WTC11 (cell line): ENCODE measurements at regions not wholly inside any gene's neighbourhood (a gene's known extent, or its start where the extent isn't known, plus 50 kb on each side); places are given as distances from the start of the nearest gene placed in this dataset.

ENCODE experiments used
- TP53 ChIP-seq: sonication (generic); formaldehyde crosslinking; IDR thresholded peaks from 2 replicates; pipeline ENCODE4 v1.8.1; 2023; ENCODE audit warnings: mild to moderate bottlenecking, missing genetic modification reagents
- TF ChIP-seq, protein P1 (sequence below): sonication (generic); formaldehyde crosslinking; IDR thresholded peaks from 2 replicates; pipeline ENCODE4 v1.8.0; 2022; ENCODE audit warnings: mild to moderate bottlenecking, missing genetic modification reagents
- TF ChIP-seq, protein P2 (sequence below): fragments of 200-600 bp; IDR thresholded peaks from 2 replicates; pipeline ENCODE4 v1.8.0; 2022; ENCODE audit warnings: antibody characterized with exemption

DNA sequence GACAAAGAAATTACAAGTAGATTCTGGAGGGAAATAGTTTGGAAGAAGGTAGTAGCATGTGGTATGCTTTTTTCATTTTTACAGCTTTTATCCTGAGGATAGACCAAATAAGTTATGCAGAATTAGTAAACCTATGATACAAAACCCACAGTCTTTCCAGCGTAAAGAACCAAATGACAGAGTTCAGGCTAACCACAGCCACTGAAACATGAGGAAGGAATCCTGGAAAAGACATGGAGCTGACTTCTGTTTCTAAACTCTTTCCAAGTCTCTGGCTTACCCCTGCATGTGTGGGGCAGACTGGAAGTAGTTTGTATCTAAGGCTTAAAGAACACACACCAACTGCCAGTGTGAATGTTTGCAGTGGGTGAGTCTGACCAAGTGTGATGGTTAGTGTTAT lies 258.4 kb upstream of the TENM4 start:
- TF ChIP-seq, protein P1, sequence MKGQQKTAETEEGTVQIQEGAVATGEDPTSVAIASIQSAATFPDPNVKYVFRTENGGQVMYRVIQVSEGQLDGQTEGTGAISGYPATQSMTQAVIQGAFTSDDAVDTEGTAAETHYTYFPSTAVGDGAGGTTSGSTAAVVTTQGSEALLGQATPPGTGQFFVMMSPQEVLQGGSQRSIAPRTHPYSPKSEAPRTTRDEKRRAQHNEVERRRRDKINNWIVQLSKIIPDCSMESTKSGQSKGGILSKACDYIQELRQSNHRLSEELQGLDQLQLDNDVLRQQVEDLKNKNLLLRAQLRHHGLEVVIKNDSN (CRISPR knock-in tag) = no peak
- TF ChIP-seq, protein P2, sequence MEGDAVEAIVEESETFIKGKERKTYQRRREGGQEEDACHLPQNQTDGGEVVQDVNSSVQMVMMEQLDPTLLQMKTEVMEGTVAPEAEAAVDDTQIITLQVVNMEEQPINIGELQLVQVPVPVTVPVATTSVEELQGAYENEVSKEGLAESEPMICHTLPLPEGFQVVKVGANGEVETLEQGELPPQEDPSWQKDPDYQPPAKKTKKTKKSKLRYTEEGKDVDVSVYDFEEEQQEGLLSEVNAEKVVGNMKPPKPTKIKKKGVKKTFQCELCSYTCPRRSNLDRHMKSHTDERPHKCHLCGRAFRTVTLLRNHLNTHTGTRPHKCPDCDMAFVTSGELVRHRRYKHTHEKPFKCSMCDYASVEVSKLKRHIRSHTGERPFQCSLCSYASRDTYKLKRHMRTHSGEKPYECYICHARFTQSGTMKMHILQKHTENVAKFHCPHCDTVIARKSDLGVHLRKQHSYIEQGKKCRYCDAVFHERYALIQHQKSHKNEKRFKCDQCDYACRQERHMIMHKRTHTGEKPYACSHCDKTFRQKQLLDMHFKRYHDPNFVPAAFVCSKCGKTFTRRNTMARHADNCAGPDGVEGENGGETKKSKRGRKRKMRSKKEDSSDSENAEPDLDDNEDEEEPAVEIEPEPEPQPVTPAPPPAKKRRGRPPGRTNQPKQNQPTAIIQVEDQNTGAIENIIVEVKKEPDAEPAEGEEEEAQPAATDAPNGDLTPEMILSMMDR = no peak
- TF ChIP-seq TP53 (CRISPR knock-in tag) = no peak
